NCI-H1694 (cell line): ENCODE measurements at regions not wholly inside any gene's neighbourhood (a gene's known extent, or its start where the extent isn't known, plus 50 kb on each side); places are given as distances from the start of the nearest gene placed in this dataset.
"Not testable (repeated sequence)": the region's sequence is repeated elsewhere in the genome, so short reads cannot be mapped to it uniquely, and the experiment has no call there.

Experiments used
- DNase-seq: peaks from one replicate; lab custom pipeline; 2025; lab: John Stamatoyannopoulos, UW

DNA sequence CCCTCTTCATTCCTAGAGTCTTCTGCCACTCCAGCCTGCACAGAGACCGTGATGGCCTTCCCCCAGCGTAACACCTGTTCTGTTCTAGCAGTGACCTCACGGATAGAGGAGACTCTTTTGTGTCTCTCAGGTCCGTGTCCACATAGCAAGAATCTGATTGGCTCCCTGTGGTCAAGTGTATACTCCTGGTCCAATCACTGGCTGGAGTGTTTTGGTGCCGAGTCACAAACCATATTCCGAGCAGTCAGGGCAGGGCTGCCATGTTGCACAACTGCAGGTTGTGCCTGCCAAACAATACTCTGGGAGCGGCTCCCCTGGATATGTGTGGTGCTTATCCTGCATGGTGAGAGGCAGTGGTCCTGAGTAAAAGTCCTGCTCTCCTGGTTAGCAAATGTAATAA, 402.4 kb downstream of the KCNRG start:
- DNase-seq, result no peak

DNA sequence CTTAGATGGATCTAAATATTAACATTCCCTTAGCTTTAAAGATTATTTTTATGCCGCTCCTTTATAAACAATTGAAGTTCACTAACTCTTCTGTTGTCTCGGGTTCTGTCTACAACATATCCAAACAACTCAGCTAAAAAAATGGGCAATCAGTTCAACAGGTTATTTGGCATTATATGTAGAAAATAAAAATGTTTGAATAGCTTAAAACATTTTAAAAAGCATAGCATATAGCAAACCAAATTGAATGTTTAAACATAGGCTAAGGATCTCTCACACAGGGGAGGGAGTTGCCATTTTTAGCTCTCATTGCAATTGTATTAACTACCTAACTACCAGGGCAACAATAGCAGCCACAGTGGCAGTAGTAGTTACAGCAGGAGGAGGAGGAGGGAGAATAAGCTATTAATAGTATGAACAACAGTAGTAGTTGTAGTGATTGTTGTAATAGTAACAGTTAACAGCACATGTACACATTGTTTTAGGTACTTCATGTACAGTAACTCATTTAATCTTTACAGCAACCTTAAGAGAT, 404.2 kb downstream of the KCNRG start:
- no peak for DNase-seq

DNA sequence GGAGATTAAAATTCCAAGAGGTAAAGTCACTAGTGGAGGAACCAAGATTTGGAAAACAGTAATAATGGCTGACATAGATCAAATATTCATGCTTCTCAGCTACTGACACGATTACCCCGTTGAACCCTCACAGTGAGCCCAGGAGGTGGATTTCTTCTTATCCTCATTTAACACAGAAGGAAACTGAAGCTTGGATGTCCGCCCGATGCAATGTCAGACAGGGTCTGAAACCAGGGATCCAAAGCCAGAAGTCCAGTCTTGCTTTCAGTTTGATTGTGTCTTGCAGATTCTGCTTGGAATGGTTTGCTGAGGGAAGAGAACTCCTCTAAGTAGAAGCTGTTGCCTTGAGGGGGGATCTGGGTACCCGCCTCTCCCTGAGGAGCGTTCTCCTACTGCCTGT, 404.7 kb downstream of the KCNRG start:
- DNase-seq, result no peak

DNA sequence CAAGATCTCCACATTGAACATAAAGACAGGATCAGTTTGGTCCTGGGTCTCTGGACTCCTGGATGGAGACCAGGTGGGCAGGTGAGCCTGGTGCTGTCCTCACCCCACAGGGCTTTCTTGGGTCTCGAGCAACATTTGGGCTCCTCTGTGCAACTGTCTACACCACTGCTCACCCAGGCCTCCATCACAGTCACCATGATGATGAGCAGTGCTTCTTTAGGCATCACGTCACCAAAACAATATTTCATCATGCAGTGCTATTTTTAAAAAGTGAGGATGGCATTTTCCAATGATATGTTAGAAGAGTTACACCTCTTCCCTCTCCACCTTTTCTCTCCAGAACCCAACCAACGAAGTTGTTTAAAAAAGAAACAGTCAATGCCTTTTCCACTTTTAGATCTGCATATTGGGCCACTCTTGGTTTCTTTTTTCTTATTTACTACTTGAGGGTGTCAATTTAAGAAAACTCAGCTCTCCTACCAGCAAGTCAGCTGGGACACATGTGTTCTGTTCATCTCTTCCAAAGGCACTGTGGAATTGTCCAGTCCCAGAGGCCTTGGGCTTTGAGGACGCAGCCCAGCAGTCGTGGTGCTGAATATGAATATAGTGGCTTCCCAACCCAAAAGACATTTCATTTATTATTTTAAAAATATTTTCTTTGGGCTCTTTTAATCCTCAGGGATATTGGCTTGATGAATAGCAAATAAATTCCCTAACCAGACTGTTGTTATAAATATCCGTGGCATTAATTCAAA, 405.7 kb downstream of the KCNRG start:
- DNase-seq, result no peak

DNA sequence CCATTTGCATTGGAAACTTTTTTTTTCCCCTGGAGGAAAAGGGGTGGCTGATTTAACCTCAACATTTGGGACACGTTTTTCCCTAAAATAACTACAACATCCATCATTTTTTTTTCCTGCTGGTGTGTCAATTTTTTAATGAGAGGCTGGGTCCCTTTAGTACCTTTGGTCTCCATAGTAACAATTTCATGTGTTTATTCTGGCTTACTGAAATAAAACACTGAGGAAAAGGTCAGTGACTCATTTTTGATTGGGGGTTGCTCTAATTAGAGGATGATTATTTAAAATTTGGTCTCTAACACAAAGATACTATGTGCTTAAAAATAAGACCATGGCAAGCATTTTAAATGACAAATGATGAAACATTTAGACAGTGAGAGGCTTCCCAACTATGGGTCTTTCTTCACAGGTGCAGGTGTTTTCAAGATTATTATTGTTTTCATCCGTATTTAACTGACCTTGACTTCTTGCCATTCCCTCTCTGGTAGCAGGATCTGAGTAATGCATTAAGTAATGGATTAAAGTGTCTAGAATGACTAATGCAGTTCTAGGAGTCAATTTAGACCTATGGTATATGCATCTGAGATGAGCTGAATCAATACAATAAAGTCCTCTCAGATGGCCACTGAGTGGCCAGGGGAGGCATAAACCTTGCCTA, 406.4 kb downstream of the KCNRG start:
- DNase-seq, result peak; percentile 5

DNA sequence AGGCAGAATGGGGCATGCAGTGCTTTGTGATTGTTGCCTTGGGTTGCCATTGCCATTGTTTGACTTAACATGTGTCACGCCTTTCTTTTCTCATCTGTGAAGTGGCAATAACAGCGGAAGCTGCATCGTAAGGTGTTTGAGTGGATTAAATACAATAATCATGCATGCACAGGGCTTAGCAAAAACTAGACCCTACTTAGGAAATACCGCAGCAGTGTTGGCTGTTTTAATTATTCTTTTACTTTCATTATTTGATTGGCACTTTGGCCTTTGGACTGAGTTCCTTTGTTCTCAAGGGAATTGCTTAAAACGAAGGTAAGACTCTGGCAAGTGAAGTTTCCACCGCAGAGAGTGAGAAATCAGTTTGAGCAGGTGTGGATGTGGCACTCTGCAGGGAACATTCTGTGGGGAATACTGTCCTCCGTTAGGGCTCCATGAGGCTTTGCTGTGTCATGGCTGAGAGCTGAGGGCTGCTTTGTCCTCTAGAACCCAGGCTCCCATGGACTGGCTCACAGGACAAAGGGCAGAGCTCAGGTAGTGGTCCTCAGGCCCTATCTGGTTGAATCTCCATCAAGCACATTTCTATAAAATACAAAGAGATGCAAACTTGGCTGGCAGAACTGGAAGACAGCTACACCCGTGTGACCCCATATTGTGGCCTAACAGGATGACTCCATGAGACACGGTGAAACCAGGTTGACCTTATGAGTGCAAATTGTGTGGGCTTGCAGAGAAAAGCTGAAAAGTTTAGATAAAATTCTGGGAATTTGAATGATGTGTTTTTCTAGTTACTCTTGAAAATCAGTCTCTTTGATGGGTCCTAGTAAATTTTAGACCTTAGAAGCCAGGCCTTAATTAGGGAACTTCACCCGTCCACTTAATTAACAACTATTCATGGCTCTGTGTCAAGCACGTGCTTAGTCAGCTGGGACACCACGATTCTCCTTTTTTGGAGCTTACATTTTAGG, 407.2 kb downstream of the KCNRG start:
- DNase-seq, result no peak

DNA sequence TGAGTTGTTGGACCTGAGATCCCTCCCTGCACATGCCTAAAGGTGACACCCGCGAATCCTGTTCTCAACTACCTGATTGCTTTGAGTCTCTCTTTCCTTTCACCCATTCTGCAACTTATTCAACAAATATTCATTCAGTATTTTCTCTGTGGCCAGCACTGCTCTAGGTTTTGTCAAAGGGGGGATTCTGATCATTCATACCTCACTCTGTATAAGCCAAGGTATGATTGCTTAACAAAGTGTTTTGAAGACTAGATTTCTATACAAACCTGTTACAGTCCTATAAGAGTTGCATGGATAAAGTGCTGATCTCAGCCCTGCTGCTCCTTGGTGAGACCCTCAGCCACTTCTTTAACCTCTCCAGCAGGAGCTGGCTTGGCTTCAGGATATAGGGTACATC, 409.7 kb downstream of the KCNRG start:
- DNase-seq, result no peak

DNA sequence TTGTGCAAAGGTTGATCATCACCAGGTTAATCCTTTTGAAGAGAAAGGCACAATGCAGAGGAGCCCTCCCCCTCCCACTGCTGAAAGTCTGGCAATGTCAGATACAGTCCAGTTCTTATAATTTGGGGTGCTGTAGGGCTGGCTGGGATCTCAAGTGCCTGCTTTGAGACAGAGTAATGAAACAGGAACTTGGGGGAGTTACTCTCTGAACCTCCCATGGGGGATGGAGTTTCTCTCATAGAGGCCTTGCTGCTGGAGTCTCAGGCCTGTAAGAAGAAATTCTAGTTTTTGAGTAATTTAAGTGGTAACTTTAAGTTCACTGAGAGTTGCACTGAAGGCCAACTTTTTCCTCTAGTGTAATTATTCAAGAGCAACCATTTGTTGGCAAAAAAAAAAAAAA, 410.5 kb downstream of the KCNRG start:
- no peak for DNase-seq

DNA sequence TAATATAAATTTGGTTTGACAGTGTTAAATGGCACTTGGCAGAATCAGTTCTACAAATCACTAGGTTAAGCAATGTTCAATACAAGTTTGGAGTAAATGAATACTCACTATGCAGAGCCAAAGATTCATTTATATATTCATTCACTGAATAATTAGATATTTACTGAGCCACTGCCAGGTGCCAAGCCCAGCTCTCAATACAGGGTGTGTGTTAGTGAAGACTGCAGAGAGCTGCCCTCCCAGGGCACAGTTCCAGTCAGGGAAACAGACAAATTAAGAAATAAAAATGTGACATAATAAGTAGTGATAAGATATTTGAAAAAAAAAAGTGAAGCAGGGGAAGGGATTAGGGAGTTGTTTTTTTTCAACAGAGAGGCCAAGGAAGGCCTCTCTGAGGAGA, 411.7 kb downstream of the KCNRG start:
- DNase-seq, result no peak

DNA sequence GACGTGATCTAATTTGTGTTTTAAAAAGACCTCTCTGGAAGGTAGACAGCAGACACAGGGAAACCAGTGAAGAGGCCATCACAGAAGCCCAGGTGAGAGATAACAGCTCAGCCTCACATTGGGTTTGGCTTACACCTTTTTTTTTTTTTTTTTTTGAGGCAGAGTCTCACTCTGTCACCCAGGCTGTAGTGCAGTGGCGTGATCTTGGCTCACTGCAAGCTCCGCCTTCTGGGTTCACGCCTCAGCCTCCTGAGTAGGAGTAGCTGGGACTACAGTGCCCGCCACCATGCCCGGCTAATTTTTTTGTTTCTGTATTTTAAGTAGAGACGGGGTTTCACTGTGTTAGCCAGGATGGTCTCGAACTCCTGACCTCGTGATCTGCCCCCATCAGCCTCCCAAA, 412.3 kb downstream of the KCNRG start:
- not testable (repeated sequence) for DNase-seq

DNA sequence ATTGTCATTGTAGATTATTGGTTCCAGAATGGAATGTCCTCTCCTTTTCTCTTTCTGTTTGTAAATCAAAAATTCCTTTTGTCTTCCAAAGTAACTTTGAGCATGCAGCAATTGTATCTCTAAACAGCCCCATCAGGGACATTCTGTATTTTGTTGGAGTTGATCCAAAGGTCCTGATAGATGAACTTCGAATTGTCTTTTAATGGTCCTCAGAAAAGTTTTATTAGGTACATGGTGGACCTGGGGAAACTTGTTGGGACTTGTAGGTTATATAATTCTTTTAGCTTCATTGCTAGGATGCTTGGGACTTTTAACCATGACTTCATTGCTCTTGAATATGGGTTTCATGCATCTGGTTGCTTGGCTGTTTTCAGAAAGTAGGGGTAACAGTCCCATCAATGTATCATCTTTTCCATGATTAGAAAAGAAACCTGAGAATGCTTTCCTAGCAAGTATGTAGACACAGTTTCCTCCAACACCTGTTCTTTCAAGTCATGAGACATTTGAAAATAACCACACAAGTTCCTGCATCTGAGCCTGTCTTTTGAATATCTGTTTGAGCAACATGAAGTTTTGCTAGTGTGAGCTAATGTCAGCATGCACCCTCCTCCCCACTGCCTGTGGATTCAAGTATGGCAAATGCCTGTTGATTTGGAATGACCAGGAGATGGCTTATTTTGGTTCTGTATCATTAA, 413.1 kb downstream of the KCNRG start:
- DNase-seq, result no peak

DNA sequence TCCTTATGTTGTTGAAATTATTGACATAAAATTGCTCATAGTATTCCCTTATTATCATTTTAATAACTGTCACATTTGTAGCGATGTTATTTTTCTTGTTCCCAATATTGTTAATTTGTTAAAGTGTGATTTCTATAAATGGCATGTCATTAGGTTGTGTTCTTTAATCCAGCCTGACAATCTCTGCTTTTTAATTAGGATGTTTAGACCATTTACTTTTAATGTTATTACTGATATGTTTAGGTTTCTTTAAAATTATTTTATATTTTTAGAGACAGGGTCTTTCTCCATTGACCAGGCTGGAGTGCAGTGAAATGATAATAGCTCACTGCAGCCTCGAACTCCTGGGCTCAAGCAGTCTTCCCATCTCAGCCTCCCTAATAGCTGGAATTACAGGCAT, 408.5 kb downstream of the DLEU7 start:
- no peak for DNase-seq

DNA sequence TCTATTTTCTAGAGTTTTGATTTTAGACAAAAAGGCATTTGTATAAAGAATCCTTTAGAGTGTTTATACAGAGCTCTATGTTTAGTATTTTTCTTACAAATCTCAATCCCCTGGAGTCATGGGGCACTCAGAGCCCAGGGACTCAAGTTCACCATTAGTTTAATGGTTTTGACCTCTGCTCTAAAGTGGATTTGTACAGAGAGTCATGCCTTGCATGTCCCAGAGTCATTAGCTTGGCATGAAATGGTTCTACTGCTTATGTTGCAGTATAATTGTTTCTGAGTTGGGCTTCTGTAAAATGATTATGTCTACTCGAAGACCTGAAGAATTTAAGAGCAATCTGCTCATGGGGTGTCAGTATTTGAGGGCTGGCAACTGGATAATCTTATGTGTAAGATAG, 406.2 kb downstream of the DLEU7 start:
- DNase-seq, result no peak

DNA sequence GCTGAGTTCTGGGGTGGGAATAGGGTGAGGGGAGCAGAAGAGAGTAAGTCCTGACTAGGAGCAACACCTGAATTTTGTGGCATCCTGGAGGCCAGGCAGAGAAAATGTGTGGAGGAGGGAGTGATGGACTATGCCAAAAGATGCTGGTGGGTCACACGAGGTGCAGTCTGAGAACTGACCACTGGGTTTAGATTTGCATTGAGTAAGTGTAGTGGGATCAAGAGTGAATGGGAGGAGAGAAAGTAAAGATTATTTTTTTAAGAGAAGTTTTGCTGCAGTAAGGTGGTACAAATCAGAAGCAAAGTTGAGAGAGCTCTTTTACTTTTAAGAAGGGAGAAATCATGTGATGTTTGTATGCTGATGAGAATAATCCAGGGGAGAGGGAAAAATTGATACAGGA, 405.1 kb downstream of the DLEU7 start:
- no peak for DNase-seq

DNA sequence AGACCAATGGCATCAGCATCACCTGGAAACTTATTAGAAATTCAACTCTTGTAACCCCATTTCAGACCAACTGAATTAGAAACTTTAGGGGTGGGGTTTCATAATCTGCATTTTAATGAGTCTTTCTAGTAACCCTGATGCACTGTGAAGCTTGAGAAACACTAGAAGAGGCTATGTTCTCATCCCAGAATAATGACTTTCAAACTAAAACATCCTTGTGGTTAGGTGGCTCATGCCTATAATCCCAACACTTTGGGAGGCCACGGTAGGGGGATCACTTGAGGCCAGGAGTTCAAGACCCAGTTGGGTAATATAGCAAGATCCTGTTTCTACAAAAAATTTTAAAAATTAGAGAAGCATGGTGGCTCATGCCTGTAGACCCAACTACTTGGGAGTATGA, 402.4 kb downstream of the DLEU7 start:
- DNase-seq, result no peak

DNA sequence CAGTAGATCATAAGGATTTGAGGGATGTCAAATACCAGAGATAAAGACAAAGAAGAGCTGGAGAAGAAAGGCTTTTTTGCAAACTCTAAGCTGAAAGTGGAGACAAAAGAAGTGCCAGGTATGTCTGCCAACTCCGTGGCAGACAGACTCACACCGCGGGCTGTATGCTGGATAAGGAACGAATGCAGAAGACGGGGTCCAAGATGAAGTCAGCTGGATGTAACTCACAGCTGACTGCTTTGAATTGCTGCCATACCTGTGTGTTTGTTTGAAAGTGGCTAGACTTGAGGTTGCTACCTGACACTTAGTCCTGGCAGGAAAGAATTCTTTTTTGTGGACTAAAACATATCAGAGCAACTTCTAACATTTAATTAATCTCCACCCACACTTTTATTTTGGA, 398.8 kb downstream of the DLEU7 start:
- DNase-seq, result no peak

DNA sequence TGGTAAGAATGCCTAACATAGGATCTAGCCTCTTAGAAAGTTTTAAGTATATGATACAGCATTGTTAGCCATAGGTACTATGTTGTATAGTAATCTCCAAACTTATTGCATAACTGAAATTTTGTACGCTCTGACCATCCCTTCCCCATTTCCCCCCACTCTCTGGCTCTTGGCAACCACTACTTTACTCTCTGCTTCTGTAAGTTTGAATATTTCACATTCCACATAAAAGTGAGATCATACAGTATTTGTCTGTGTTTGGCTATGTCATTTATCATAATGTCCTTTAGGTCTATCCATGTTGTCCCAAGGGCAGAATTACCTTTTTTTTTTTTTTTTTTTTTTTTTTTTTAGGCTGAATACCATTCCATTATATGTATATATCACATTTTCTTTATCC, 396.9 kb downstream of the DLEU7 start:
- DNase-seq, result no peak

DNA sequence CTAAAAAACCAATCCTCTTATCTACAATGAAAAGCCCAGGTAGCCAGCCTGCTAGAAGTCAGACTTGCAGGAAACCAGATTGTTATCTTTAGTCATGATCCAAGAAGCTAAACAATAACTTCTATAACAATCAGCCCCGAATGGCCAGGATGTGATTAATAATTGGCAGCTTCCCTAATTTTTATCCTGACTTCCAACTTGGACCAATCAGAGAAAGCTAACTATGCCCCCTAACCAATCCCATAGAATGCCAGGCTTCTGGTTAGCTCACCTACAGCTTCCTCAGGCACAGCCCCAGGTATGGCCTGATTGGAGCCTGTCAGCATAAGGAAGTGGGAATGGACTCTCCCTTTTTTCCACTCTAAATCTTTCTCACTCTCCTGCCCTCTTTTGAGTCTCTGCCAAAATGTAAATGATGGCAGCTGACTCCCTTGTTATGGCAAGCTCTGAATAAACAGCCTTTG, 394.9 kb downstream of the DLEU7 start:
- DNase-seq, result peak; percentile 16

DNA sequence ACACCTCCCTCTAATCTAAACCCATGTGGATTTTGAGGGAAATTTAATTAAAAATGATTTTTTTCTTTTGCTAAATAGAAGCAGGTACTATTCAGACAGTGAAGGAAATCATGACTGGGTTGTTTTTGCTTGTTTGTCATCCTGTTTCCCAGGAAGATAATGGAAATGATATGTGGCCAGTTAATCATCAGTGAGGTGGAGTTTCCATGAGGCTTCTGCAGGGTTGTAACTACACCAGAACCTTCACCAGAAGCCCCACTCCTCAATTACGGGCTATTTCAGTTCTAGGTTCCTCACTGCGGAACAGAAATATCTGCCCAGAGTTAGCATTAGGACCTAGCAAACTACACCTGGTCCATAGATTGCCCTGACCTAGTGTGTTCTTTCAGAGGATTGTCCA, 394.0 kb downstream of the DLEU7 start:
- no peak for DNase-seq

DNA sequence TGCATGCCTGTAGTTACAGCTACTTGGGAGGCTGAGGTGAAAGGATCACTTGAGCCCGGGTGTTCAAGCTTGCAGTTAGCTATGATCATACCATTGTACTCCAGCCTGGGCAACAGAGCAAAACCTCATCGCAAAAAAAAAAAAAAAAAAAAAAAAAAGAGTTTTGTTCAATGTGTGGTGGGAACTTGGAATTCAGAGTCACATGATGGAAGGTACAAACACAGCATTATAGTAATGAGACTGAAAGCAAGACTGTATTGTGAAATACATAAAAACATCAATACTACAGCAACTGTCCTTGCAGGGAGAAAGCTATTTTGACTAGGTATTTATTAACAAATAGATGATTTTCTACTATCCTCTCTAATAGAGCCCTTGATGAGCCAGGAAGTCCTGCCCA, 393.2 kb downstream of the DLEU7 start:
- DNase-seq, result no peak

DNA sequence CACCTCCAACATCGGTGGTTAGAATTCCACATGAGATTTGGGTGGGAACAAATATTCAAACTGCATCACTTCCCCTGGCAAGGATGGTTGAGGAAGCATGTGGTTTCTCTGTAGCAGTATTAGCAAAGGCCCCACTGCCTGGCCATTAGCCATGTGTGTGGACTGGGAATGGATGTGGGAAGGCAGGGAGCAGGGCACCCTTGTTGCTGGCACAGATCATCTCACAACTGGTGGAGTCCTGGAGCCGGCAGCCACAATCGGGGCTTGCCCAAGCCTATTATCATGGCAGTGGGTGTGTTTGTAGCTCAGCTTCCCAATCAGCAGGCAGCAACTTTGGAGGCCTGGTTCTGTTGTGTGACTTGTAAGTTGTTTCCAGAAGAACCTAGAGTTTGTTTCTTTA, 391.9 kb downstream of the DLEU7 start:
- no peak for DNase-seq

DNA sequence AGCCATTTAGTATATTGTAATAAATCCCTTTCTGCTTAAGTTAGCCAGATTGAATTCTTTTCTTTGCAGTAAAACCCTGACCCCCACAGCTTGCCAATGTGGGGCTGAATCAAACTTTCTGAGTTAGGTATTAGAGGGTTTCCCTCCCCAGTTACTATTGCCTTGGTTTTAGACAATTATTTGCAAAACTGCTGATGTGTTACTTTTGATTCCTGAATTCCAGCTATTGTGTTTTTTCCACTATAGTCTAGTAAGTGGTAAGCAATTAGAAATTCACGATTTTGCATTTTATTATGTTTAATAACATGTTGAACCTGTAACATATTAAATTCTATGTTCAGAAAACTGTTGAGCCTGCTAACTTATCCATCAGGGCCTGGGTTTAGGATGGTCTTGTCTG, 391.5 kb downstream of the DLEU7 start:
- DNase-seq, result no peak
